GM21367 (cell line): ENCODE measurements at regions not wholly inside any gene's neighbourhood (a gene's known extent, or its start where the extent isn't known, plus 50 kb on each side); places are given as distances from the start of the nearest gene placed in this dataset.
"Not testable (repeated sequence)": the region's sequence is repeated elsewhere in the genome, so short reads cannot be mapped to it uniquely, and the experiment has no call there.

Source experiments
- ATAC-seq: cut with Tn5 transposase; IDR thresholded peaks from one replicate; pipeline ENCODE4 v1.9.1; 2021; ENCODE audit not compliant: unreplicated experiment

DNA sequence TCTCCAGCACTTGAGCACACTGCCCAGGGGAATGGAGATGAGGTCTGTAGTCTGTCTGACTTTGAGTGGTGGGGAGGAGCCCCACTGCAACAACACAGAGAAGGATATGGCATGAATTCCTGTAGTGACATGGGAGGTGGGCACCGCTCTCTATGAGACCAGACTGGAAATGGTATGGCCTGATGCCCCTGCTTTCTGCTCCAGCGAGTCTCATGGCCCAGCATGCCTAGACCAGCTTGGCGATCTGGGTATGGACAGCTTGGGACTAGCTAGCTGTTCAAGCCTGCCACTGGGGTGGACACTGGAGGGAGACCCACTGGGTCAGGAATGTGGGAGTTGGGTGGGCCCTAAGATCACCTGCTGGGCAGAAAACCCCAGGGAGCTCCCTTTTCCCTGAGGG, 477.8 kb upstream of the SEL1L start:
- no peak for ATAC-seq

GRCh38 chr14:82029038-82029437, 495.4 kb upstream of the SEL1L start:
- no peak for ATAC-seq

GRCh38 chr14:82035397-82035796, 501.7 kb upstream of the SEL1L start:
- ATAC-seq = no peak

- not testable (repeated sequence) for ATAC-seq
Measured at GRCh38 chr14:82038066-82038465, 504.4 kb upstream of the SEL1L start.

DNA sequence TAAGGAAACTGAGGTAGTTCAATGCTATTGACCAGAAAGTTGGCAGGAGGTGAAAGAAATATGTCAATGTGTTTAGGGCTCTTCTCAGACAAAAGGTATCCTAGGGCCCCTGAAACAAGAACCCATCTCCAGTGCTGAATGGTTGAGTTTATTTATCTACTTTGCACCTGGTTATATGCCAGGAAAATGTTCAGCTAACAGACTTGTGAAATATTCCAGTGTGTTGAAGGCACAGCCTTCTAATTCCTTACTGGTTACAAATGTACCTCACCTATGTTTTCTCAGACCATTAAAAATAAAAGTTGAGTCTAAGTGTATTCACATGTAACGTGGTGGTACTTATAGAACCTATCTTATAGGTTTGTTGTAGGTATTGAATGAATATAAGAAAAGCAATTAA, 511.7 kb upstream of the SEL1L start:
- no peak for ATAC-seq

DNA sequence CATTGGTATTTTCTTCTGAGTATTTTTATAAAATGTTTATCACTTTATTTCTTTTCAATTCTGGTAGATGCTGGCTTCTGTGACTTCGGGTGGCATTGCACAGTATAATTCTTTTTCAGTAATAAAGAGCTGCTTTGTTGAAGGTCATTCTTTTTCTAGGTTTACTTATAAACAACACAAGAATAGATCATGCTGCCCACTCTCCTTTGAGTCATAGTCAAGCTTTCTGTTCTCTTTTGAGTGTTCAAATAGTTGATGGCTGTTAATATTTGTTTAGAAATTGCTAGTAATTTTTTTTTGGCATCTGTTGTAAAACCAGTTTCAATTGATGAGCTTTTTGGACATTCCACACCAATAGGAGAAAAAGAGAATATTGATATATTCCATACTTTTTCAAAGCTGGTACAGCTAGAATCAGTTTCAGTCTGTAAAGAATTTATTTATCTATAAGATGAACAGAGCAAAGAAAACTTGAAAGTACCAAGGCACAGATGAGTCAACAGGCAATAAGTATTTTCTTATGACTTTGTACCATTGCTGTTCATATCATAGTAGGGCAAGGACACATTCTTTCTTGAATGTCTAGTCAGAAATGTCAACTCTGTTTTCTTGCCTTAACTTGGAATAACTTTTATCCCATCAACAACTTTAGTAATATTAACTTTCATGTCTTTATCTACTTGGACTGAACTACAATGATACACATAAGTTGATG, 513.0 kb upstream of the SEL1L start:
- ATAC-seq = no peak

- ATAC-seq = no peak
Measured at GRCh38 chr14:82047777-82048470, 514.3 kb upstream of the SEL1L start.

GRCh38 chr14:82052778-82053177, 519.1 kb upstream of the SEL1L start:
- no peak for ATAC-seq

GRCh38 chr14:82055515-82056115, 522.0 kb upstream of the SEL1L start:
- no peak for ATAC-seq

GRCh38 chr14:82060219-82060618, 526.6 kb upstream of the SEL1L start:
- no peak for ATAC-seq

- ATAC-seq = no peak
Measured at GRCh38 chr14:82067221-82067875, 533.7 kb upstream of the SEL1L start.

GRCh38 chr14:82070040-82070439, 536.4 kb upstream of the SEL1L start:
- no peak for ATAC-seq

- no peak for ATAC-seq
Measured at GRCh38 chr14:82070753-82071152, 537.1 kb upstream of the SEL1L start.

GRCh38 chr14:82073547-82073946, 539.9 kb upstream of the SEL1L start:
- ATAC-seq = no peak

GRCh38 chr14:82075566-82075965, 541.9 kb upstream of the SEL1L start:
- no peak for ATAC-seq

DNA sequence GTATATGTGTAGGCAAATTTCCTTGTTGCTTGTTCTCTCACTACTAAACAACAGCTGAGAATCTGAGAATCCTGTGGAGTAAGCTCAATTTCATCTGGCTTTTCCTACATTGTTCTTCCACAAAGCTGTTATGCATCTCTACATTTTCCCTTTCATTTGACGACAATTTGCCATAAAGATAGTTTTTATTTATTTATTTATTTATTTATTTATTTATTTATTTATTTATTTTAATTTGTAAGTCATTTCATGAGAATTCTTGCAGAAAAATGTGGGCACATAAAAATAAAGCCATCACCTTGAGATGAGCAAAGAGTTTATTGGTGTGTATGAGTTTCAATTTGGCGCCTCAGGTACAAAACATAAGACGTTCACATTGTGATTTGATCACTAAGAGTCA, 545.9 kb upstream of the SEL1L start:
- ATAC-seq = no peak

GRCh38 chr14:82080370-82080769, 546.7 kb upstream of the SEL1L start:
- ATAC-seq = no peak

DNA sequence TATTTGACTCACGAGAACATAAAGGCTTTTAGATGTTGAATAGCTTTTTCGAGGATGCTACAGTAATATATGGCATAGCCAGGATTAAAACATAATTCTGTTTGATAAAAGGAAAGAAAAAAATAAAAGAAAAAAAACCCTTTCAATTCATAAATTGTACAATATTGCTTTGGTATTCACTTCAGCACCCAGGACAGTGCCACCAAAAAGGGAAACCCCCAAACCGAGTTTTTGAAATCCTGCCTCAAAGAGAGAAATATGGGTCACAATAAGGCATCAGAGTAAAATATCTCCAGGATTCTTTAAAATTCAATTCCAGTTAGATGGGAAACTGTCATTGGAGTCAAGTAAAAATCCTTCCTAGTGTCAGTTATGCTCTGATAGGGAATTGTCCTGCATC, 551.2 kb upstream of the SEL1L start:
- no peak for ATAC-seq

DNA sequence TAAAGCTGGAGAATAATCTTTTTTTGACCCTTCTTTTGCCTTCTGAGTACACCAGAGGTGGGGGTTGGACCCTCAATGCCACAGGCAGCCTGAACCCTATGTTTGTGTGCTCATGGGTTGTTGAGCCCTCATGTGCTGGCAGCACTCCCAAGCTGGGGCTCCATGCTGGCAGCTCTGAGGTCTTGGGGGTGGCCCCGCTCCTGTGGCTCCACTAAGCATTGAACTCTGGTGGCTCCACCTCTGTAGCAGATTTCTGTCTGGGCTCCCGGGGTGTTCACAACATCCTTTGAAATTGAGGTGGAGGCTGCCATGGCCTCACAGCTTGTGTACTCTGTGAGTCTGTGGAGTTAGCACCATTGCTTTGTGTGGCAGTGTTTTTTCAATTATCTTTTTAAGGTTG, 557.4 kb upstream of the SEL1L start:
- ATAC-seq = no peak

DNA sequence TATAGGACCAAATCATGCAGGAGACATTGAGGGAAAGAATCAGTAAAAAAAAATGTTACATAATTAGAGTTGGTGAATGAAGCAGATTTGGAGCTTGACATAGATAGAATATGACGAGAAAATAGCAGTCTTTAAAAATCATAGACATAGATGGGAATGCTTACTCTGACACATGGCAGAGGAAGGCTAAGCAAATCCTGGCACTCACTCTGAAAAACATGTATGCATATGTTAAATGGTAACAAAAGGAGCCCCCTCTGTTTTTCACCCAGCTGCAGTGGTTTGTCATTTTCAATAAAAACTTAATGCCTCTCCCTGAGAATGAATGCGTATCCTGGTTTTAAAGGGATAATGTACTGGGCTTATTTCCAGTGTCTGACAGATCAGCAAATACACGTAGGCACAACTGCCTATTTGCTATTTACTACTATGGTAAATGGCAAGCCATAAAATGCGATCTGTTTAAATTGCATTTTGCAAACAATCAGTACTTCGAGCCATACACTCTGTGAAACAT, 561.2 kb upstream of the SEL1L start:
- no peak for ATAC-seq

- ATAC-seq = no peak
Measured at GRCh38 chr14:82104013-82104412, 570.4 kb upstream of the SEL1L start.
